Activated T-cell treated with anti-CD3 and anti-CD28 coated beads, Interleukin-2, amount 50 U/mL, for 48 hours (primary cell): ENCODE measurements at regions not wholly inside any gene's neighbourhood (a gene's known extent, or its start where the extent isn't known, plus 50 kb on each side); places are given as distances from the start of the nearest gene placed in this dataset.

Experiments
- DNase-seq, 2 experiments: peaks; one replicate each; pipeline ENCODE4 v3.0.0-alpha.2; 2020

GRCh38 chr4:57658673-57659072 lies 548.5 kb upstream of the IGFBP7 start:
- no peak for DNase-seq

- DNase-seq = no peak
Measured at GRCh38 chr4:57658188-57658587, 548.0 kb upstream of the IGFBP7 start.

GRCh38 chr4:57655342-57655741 lies 545.2 kb upstream of the IGFBP7 start:
- no peak for DNase-seq

- DNase-seq = no peak
Measured at GRCh38 chr4:57652779-57653178, 542.6 kb upstream of the IGFBP7 start.

GRCh38 chr4:57640391-57641100 lies 530.4 kb upstream of the IGFBP7 start:
- DNase-seq = no peak

GRCh38 chr4:57639561-57640382 lies 529.6 kb upstream of the IGFBP7 start:
- no peak for DNase-seq

- no peak for DNase-seq
Measured at GRCh38 chr4:57635910-57636309, 525.7 kb upstream of the IGFBP7 start.

GRCh38 chr4:57633212-57633859 lies 523.2 kb upstream of the IGFBP7 start:
- DNase-seq = no peak

GRCh38 chr4:57632564-57632963 lies 522.4 kb upstream of the IGFBP7 start:
- DNase-seq = no peak

GRCh38 chr4:57631147-57631546 lies 521.0 kb upstream of the IGFBP7 start:
- no peak for DNase-seq

- no peak for DNase-seq
Measured at GRCh38 chr4:57628004-57628403, 517.8 kb upstream of the IGFBP7 start.

- no peak for DNase-seq
Measured at GRCh38 chr4:57614257-57614932, 504.2 kb upstream of the IGFBP7 start.

GRCh38 chr4:57612279-57612678 lies 502.1 kb upstream of the IGFBP7 start:
- no peak for DNase-seq

GRCh38 chr4:57607566-57608180 lies 497.5 kb upstream of the IGFBP7 start:
- no peak for DNase-seq

GRCh38 chr4:57605376-57605775 lies 495.2 kb upstream of the IGFBP7 start:
- no peak for DNase-seq

GRCh38 chr4:57602141-57602540 lies 492.0 kb upstream of the IGFBP7 start:
- DNase-seq = no peak

GRCh38 chr4:57591073-57591472 lies 480.9 kb upstream of the IGFBP7 start:
- no peak for DNase-seq

GRCh38 chr4:57588557-57588956 lies 478.4 kb upstream of the IGFBP7 start:
- DNase-seq = no peak

- no peak for DNase-seq
Measured at GRCh38 chr4:57580710-57581599, 470.8 kb upstream of the IGFBP7 start.

GRCh38 chr4:57575426-57575825 lies 465.2 kb upstream of the IGFBP7 start:
- DNase-seq = no peak

GRCh38 chr4:57554556-57555092 lies 444.4 kb upstream of the IGFBP7 start:
- no peak for DNase-seq
